ENCODE measurements at regions not wholly inside any gene's neighbourhood (a gene's known extent, or its start where the extent isn't known, plus 50 kb on each side); places are given as distances from the start of the nearest gene placed in this dataset.

- TF ChIP-seq, protein P1, sequence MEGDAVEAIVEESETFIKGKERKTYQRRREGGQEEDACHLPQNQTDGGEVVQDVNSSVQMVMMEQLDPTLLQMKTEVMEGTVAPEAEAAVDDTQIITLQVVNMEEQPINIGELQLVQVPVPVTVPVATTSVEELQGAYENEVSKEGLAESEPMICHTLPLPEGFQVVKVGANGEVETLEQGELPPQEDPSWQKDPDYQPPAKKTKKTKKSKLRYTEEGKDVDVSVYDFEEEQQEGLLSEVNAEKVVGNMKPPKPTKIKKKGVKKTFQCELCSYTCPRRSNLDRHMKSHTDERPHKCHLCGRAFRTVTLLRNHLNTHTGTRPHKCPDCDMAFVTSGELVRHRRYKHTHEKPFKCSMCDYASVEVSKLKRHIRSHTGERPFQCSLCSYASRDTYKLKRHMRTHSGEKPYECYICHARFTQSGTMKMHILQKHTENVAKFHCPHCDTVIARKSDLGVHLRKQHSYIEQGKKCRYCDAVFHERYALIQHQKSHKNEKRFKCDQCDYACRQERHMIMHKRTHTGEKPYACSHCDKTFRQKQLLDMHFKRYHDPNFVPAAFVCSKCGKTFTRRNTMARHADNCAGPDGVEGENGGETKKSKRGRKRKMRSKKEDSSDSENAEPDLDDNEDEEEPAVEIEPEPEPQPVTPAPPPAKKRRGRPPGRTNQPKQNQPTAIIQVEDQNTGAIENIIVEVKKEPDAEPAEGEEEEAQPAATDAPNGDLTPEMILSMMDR (IDR thresholded peaks at IDR 0.05; ENCODE audit: low read depth, low read length, missing control alignments) = no peak
- DNase-seq (ENCODE audit: low read depth) = no peak
- no peak overlapping the region for H3K4me3 ChIP-seq (ENCODE audit: low read depth, low read length)
These were observed 393.7 kb downstream of the BRD1 start for GRCh38 chr22:49433717-49434611.

- DNase-seq (ENCODE audit: low read depth) = no peak
- TF ChIP-seq, protein P1 (IDR thresholded peaks at IDR 0.05; ENCODE audit: low read depth, low read length, missing control alignments) = no peak
- H3K4me3 ChIP-seq (ENCODE audit: low read depth, low read length) = no peak overlapping the region
These were observed 394.7 kb downstream of the BRD1 start for GRCh38 chr22:49432897-49433443.

GRCh38 chr22:49432211-49432896 lies 395.3 kb downstream of the BRD1 start:
- TF ChIP-seq, protein P1 (IDR thresholded peaks at IDR 0.05; ENCODE audit: low read depth, low read length, missing control alignments) = no peak
- DNase-seq (ENCODE audit: low read depth) = no peak
- no peak overlapping the region for H3K4me3 ChIP-seq (ENCODE audit: low read depth, low read length)

DNA sequence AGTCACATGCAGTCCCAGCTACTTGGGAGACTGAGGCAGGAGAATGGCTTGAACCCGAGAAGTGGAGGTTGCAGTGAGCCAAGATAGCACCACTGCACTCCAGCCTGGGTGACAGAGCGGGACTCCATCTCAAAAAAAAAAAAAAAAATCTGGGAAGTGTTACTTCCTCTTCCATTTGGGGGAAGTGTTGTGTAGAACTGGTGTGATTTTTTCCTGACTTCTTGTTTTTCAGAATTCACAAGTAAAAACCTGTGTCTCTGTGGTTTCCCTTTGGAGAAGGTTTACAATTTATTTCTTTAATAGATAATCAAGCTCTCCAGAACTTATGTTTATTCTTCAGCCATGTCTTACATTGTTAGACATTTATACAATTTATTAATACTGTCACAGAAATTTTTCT lies 396.1 kb downstream of the BRD1 start:
- TF ChIP-seq, protein P1 (IDR thresholded peaks at IDR 0.05; ENCODE audit: low read depth, low read length, missing control alignments) = no peak
- DNase-seq (ENCODE audit: low read depth) = no peak
- H3K4me3 ChIP-seq (ENCODE audit: low read depth, low read length) = no peak overlapping the region

DNA sequence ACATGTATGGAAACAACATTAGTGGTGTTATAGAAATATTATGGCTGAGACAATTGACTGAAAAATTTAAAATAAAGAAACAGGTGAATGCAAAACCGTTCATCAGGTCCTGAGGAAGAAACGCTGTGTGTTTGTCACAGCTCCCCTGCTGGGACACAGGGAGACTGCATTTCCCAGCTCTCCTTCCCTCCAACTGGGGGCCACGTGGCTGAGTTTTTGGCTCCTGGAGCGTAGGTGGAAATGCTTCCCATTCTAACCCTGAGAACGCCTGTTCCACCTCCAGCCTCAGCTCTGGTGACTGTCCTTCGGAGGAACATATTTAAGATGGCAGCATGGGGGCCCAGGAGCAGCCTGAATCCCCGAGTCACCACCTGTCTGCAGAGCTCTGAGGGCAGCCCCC lies 398.6 kb downstream of the BRD1 start:
- TF ChIP-seq, protein P1 (IDR thresholded peaks at IDR 0.05; ENCODE audit: low read depth, low read length, missing control alignments) = peak; percentile 34
- no peak for DNase-seq (ENCODE audit: low read depth)
- no peak overlapping the region for H3K4me3 ChIP-seq (ENCODE audit: low read depth, low read length)

- no peak overlapping the region for H3K4me3 ChIP-seq (ENCODE audit: low read depth, low read length)
- no peak for DNase-seq (ENCODE audit: low read depth)
- TF ChIP-seq, protein P1 (IDR thresholded peaks at IDR 0.05; ENCODE audit: low read depth, low read length, missing control alignments) = no peak
These were observed 399.7 kb downstream of the BRD1 start for GRCh38 chr22:49427941-49428340.
